ENCODE measurements at regions not wholly inside any gene's neighbourhood (a gene's known extent, or its start where the extent isn't known, plus 50 kb on each side); places are given as distances from the start of the nearest gene placed in this dataset.

DNA sequence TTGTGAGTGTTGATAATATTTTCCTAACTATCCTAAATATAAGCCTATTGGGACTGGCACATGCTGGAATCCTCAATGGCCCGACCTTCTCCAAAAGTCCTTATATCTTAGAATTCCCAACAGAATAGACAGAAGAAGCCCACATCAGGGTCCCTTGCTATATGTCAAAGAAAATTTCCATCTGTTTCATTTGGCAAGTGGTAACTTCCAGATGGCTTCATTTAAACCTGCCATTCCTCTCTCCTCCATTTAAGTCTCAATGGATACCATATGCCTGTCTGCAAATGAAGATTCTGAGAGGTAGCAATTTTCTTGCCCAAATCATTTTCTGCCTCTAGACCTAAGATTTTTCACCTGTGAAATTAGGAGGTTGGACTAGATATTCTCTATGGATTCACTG is 73.1 kb upstream of the KCNA4 start:
- H3K36me3 Mint-ChIP-seq (ENCODE audit: insufficient read depth, unreplicated experiment) = no peaks in the 10 kb centered on the region
- no peaks in the 10 kb centered on the region for H3K27me3 Mint-ChIP-seq (ENCODE audit: unreplicated experiment)
- H3K4me3 Mint-ChIP-seq (ENCODE audit: low read depth, unreplicated experiment) = no peak overlapping the region
- intact Hi-C loops (cut with micrococcal nuclease; ENCODE audit: unreplicated experiment) = no loop called here
- H3K4me1 Mint-ChIP-seq (ENCODE audit: low read depth, unreplicated experiment) = no peaks in the 10 kb centered on the region
- no TSS peak for BruUV-seq (replicated peaks)
- TF ChIP-seq, protein P1, sequence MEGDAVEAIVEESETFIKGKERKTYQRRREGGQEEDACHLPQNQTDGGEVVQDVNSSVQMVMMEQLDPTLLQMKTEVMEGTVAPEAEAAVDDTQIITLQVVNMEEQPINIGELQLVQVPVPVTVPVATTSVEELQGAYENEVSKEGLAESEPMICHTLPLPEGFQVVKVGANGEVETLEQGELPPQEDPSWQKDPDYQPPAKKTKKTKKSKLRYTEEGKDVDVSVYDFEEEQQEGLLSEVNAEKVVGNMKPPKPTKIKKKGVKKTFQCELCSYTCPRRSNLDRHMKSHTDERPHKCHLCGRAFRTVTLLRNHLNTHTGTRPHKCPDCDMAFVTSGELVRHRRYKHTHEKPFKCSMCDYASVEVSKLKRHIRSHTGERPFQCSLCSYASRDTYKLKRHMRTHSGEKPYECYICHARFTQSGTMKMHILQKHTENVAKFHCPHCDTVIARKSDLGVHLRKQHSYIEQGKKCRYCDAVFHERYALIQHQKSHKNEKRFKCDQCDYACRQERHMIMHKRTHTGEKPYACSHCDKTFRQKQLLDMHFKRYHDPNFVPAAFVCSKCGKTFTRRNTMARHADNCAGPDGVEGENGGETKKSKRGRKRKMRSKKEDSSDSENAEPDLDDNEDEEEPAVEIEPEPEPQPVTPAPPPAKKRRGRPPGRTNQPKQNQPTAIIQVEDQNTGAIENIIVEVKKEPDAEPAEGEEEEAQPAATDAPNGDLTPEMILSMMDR (IDR thresholded peaks at IDR 0.05; ENCODE audit: unreplicated experiment) = no peak
- CTCF ChIA-PET = no interaction called here
- H3K9me3 Mint-ChIP-seq (ENCODE audit: low read depth, unreplicated experiment) = no peaks in the 10 kb centered on the region
- H3K27ac Mint-ChIP-seq (ENCODE audit: unreplicated experiment) = no peak overlapping the region
- no peak for DNase-seq

DNA sequence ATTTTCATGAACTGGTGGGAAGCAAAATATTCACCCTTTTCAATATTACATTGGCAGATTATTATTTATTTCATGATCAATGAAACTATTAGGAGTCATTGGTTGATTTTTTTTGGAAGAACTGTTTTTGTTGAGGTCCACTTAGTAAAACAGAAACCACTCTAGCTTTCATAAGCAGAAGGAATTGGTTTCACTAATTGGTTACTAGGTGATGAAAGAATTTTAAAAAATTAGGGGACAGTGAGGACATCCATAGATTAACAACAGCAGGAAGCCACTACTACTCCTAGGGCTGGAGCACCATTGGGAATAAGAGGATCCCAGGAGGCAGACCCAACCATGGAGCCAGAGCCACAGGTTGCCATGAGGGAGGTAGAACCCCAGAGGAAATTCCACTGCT is 74.4 kb upstream of the KCNA4 start:
- no TSS peak for BruUV-seq (replicated peaks)
- Mint-ChIP-seq H3K4me3 (ENCODE audit: low read depth, unreplicated experiment) (no peak overlapping the region), H3K4me1 (ENCODE audit: low read depth, unreplicated experiment) (no peaks in the 10 kb centered on the region), H3K9me3 (ENCODE audit: low read depth, unreplicated experiment) (no peaks in the 10 kb centered on the region), H3K36me3 (ENCODE audit: insufficient read depth, unreplicated experiment) (no peaks in the 10 kb centered on the region), H3K27me3 (ENCODE audit: unreplicated experiment) (no peaks in the 10 kb centered on the region), H3K27ac (ENCODE audit: unreplicated experiment) (no peak overlapping the region)
- intact Hi-C loops (cut with micrococcal nuclease; ENCODE audit: unreplicated experiment) = no loop called here
- CTCF ChIA-PET = no interaction called here
- DNase-seq = no peak
- TF ChIP-seq, protein P1 (IDR thresholded peaks at IDR 0.05; ENCODE audit: unreplicated experiment) = no peak

DNA sequence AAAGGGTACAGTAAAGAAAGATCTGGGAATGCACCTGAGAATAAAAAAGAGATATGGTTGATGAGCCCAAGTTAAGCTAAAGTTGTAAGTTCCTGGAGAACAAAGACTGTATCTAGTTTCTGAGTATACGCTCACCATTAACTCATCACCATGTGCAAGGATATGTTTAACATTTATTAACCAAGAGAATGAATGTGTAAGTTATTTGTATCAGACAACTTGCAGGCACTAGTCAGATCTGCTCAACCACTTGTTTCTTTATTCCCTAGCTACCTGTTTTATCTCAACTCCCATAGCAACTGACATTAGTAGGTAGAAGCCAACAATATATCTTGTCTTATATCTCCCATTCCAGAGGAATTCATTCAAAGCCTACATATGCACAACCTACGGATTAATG is 74.9 kb upstream of the KCNA4 start:
- no peaks in the 10 kb centered on the region for H3K27me3 Mint-ChIP-seq (ENCODE audit: unreplicated experiment)
- no peaks in the 10 kb centered on the region for H3K36me3 Mint-ChIP-seq (ENCODE audit: insufficient read depth, unreplicated experiment)
- no TSS peak for BruUV-seq (replicated peaks)
- H3K27ac Mint-ChIP-seq (ENCODE audit: unreplicated experiment) = no peak overlapping the region
- DNase-seq = no peak
- CTCF ChIA-PET = no interaction called here
- intact Hi-C loops (cut with micrococcal nuclease; ENCODE audit: unreplicated experiment) = no loop called here
- H3K9me3 Mint-ChIP-seq (ENCODE audit: low read depth, unreplicated experiment) = no peaks in the 10 kb centered on the region
- no peak overlapping the region for H3K4me3 Mint-ChIP-seq (ENCODE audit: low read depth, unreplicated experiment)
- TF ChIP-seq, protein P1 (IDR thresholded peaks at IDR 0.05; ENCODE audit: unreplicated experiment) = no peak
- H3K4me1 Mint-ChIP-seq (ENCODE audit: low read depth, unreplicated experiment) = no peaks in the 10 kb centered on the region

DNA sequence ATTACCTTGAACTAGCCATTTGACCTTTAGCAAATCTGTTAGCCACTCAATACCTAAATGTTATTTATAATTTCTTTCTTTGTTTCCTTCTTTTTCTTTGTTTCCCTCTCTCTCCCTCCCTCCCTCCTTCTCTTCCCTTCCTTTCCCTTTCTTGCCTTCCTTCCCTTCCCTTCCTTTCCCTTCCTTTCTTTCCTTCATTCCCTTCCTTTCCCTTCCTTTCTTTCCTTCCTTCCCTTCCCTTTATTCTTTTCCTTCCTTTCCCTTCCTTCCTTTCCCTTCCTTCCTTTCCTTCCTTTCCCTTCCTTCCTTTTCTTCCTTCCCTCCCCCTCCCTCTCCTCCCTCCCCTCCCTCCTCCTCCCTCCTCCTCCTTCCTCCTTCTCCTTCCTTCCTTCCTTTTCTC is 75.7 kb upstream of the KCNA4 start:
- no peaks in the 10 kb centered on the region for H3K36me3 Mint-ChIP-seq (ENCODE audit: insufficient read depth, unreplicated experiment)
- no peaks in the 10 kb centered on the region for H3K9me3 Mint-ChIP-seq (ENCODE audit: low read depth, unreplicated experiment)
- H3K4me3 Mint-ChIP-seq (ENCODE audit: low read depth, unreplicated experiment) = no peak overlapping the region
- H3K4me1 Mint-ChIP-seq (ENCODE audit: low read depth, unreplicated experiment) = no peaks in the 10 kb centered on the region
- BruUV-seq (replicated peaks) = no TSS peak
- H3K27ac Mint-ChIP-seq (ENCODE audit: unreplicated experiment) = no peak overlapping the region
- no peaks in the 10 kb centered on the region for H3K27me3 Mint-ChIP-seq (ENCODE audit: unreplicated experiment)
- CTCF ChIA-PET = no interaction called here
- TF ChIP-seq, protein P1 (IDR thresholded peaks at IDR 0.05; ENCODE audit: unreplicated experiment) = no peak
- DNase-seq = no peak
- intact Hi-C loops (cut with micrococcal nuclease; ENCODE audit: unreplicated experiment) = no loop called here

DNA sequence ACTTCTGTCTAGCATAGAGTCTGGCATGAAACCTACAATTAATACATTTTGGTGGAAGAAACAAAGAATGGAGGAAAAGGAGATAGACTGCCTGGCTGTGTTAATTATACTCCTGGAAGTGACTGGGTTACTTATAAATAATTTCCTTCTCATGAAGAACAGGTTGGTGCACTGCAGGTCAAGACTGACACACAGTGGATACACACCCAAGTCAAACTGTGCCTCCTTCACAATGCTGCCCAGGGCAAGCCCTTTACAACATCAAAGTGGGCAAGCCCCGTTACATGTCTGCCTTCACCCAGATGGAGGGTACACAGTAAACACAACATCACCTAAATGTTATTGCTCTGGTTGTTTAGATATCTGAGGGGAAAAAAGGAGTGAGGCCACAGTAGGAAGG is 83.7 kb upstream of the KCNA4 start:
- BruUV-seq (replicated peaks) = no TSS peak
- Mint-ChIP-seq H3K4me1 (ENCODE audit: low read depth, unreplicated experiment) (no peaks in the 10 kb centered on the region), H3K36me3 (ENCODE audit: insufficient read depth, unreplicated experiment) (no peaks in the 10 kb centered on the region), H3K4me3 (ENCODE audit: low read depth, unreplicated experiment) (no peak overlapping the region), H3K27me3 (ENCODE audit: unreplicated experiment) (no peaks in the 10 kb centered on the region), H3K9me3 (ENCODE audit: low read depth, unreplicated experiment) (peaks cover 3% of the 10 kb centered on the region), H3K27ac (ENCODE audit: unreplicated experiment) (no peak overlapping the region)
- TF ChIP-seq, protein P1 (IDR thresholded peaks at IDR 0.05; ENCODE audit: unreplicated experiment) = no peak
- CTCF ChIA-PET = no interaction called here
- no peak for DNase-seq
- intact Hi-C loops (cut with micrococcal nuclease; ENCODE audit: unreplicated experiment) = no loop called here
